Neural progenitor cell (in vitro differentiated cells): ENCODE measurements at regions not wholly inside any gene's neighbourhood (a gene's known extent, or its start where the extent isn't known, plus 50 kb on each side); places are given as distances from the start of the nearest gene placed in this dataset.

Experiments
- DNase-seq: peaks from one replicate; pipeline ENCODE4 v3.0.0-alpha.2; 2016; ENCODE audit warnings: low spot score
- H2AFZ ChIP-seq: fragments of 200-600 bp; sonication (generic); replicated peaks from 2 replicates; pipeline ENCODE4 v1.6.1; 2016; ENCODE audit warnings: antibody characterized with exemption
- H3F3A ChIP-seq: fragments of 200-600 bp; sonication (generic); 2 replicates; pipeline ENCODE4 v1.6.1; 2016; ENCODE audit warnings: antibody characterized with exemption, low read depth
- H3K27ac ChIP-seq: fragments of 200-600 bp; sonication (generic); 2 replicates; pipeline ENCODE4 v1.5.1; 2016; ENCODE audit warnings: mild to moderate bottlenecking
- H3K27me3 ChIP-seq: fragments of 200-600 bp; sonication (generic); 2 replicates; pipeline ENCODE4 v1.6.1; 2016; ENCODE audit warnings: mild to moderate bottlenecking, moderate library complexity
- H3K36me3 ChIP-seq: fragments of 200-600 bp; sonication (generic); 2 replicates; pipeline ENCODE4 v1.5.1; 2016
- H3K4me1 ChIP-seq: fragments of 200-600 bp; sonication (generic); 2 replicates; pipeline ENCODE4 v1.6.1; 2016; ENCODE audit warnings: mixed run types
- H3K4me2 ChIP-seq: fragments of 200-600 bp; sonication (generic); 2 replicates; pipeline ENCODE4 v1.6.1; 2016
- H3K4me3 ChIP-seq: fragments of 200-600 bp; sonication (generic); 2 replicates; pipeline ENCODE4 v1.5.1; 2016
- H3K79me2 ChIP-seq: fragments of 200-600 bp; sonication (generic); 2 replicates; pipeline ENCODE4 v1.6.1; 2016; ENCODE audit warnings: low read depth
- H3K9ac ChIP-seq: fragments of 200-600 bp; sonication (generic); 2 replicates; pipeline ENCODE4 v1.6.1; 2016
- H3K9me3 ChIP-seq: fragments of 200-600 bp; sonication (generic); 2 replicates; pipeline ENCODE4 v1.5.1; 2016; ENCODE audit warnings: low read depth
- H4K20me1 ChIP-seq: fragments of 200-600 bp; sonication (generic); 2 replicates; pipeline ENCODE4 v1.6.1; 2016; ENCODE audit warnings: low read depth
- H3K27ac Mint-ChIP-seq: 3 replicates; pipeline ENCODE4 v1.8.0; 2021; ENCODE audit warnings: mixed read lengths
- H3K27me3 Mint-ChIP-seq: 2 replicates; pipeline ENCODE4 v1.8.0; 2022; ENCODE audit warnings: low read depth, mild to moderate bottlenecking, inconsistent platforms, moderate library complexity, mixed read lengths; ENCODE audit not compliant: insufficient read depth
- H3K36me3 Mint-ChIP-seq: 3 replicates; pipeline ENCODE4 v1.8.0; 2021; ENCODE audit warnings: mixed read lengths
- H3K4me1 Mint-ChIP-seq: 3 replicates; pipeline ENCODE4 v1.8.0; 2021; ENCODE audit warnings: mixed read lengths
- H3K4me3 Mint-ChIP-seq: 3 replicates; pipeline ENCODE4 v1.8.0; 2021; ENCODE audit warnings: mild to moderate bottlenecking, moderate library complexity, mixed read lengths
- H3K9me3 Mint-ChIP-seq: 3 replicates; pipeline ENCODE4 v1.8.0; 2020; ENCODE audit warnings: mixed read lengths
- EZH2 ChIP-seq: fragments of 200-600 bp; sonication (generic); IDR thresholded peaks from 2 replicates; pipeline ENCODE4 v1.6.1; 2017; ENCODE audit warnings: antibody characterized with exemption, mild to moderate bottlenecking, moderate library complexity
- EZH2phosphoT487 ChIP-seq: fragments of 200-600 bp; sonication (generic); IDR thresholded peaks from 2 replicates; pipeline ENCODE4 v1.6.1; 2017; ENCODE audit warnings: antibody characterized with exemption
- TF ChIP-seq, protein P1 (sequence below): fragments of 200-600 bp; sonication (generic); IDR thresholded peaks from 2 replicates; pipeline ENCODE4 v1.5.1; 2017; ENCODE audit warnings: antibody characterized with exemption, mild to moderate bottlenecking

DNA sequence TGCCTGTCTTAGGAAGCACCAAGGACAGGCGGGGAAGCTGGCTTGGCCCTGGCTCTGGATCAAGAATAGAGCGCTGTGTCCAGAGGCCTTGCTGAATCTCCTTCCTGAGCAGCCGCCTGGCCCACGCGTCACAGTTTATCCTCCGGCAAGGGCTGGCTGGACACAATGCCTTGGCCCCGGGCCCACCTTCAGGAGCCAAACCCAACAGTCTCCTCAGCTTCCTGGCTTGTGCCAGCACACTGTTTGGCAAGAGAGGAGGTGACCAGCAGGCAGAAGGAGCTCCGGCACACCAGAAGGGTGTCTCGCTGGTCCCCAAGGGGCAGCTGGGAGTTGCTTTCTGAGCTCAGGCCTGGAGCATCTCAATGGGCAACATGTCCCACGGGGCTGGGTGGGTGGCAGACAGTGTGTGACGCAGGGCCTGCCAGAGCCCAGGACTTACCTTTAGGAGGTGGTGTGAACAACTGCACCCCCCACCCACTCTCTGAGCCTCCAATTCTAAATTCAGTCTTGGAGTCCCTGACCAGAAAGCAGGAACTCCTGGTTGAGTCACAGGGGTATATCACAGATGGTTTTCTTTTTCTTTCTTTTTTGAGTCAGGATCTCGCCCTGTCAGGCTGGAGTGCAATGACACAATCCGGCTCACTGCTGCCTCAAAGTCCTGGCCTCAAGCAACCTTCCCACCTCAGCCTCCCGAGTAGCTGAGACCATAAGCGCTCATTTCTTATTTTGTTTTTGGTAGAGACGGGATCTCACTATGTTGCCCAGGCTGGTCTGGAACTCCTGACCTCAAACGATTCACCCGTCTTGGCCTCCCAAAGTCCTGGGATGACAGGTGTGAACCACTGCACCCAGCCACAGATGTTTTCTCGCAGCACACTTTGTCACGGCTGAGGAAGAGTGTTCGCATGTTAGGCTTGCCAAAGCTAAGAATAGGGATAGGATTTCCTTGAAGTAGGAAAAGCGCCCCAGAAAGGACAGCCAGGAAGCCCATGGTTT, 361.2 kb downstream of the BCOR start:
- H3K36me3 ChIP-seq = no peaks in the 10 kb centered on the region
- no peak overlapping the region for H3K4me3 ChIP-seq
- peaks cover 7% of the 10 kb centered on the region for H3K9me3 Mint-ChIP-seq
- no peak overlapping the region for H3K9ac ChIP-seq
- no peak overlapping the region for H3K4me2 ChIP-seq
- peaks cover 5% of the 10 kb centered on the region for H3K4me1 Mint-ChIP-seq
- TF ChIP-seq EZH2 (no peak), EZH2phosphoT487 (no peak)
- TF ChIP-seq, protein P1, sequence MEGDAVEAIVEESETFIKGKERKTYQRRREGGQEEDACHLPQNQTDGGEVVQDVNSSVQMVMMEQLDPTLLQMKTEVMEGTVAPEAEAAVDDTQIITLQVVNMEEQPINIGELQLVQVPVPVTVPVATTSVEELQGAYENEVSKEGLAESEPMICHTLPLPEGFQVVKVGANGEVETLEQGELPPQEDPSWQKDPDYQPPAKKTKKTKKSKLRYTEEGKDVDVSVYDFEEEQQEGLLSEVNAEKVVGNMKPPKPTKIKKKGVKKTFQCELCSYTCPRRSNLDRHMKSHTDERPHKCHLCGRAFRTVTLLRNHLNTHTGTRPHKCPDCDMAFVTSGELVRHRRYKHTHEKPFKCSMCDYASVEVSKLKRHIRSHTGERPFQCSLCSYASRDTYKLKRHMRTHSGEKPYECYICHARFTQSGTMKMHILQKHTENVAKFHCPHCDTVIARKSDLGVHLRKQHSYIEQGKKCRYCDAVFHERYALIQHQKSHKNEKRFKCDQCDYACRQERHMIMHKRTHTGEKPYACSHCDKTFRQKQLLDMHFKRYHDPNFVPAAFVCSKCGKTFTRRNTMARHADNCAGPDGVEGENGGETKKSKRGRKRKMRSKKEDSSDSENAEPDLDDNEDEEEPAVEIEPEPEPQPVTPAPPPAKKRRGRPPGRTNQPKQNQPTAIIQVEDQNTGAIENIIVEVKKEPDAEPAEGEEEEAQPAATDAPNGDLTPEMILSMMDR = no peak
- no peak for DNase-seq
- H2AFZ ChIP-seq = no peak overlapping the region
- H3K79me2 ChIP-seq = no peaks in the 10 kb centered on the region
- no peaks in the 10 kb centered on the region for H3K36me3 Mint-ChIP-seq
- peaks cover 11% of the 10 kb centered on the region for H3K27me3 Mint-ChIP-seq
- no peaks in the 10 kb centered on the region for H3K9me3 ChIP-seq
- no peaks in the 10 kb centered on the region for H3K27me3 ChIP-seq
- no peak overlapping the region for H3K27ac ChIP-seq
- no peaks in the 10 kb centered on the region for H4K20me1 ChIP-seq
- H3F3A ChIP-seq = no peaks in the 10 kb centered on the region
- H3K27ac Mint-ChIP-seq = no peak overlapping the region
- peaks cover 1% of the 10 kb centered on the region for H3K4me1 ChIP-seq
- no peak overlapping the region for H3K4me3 Mint-ChIP-seq

DNA sequence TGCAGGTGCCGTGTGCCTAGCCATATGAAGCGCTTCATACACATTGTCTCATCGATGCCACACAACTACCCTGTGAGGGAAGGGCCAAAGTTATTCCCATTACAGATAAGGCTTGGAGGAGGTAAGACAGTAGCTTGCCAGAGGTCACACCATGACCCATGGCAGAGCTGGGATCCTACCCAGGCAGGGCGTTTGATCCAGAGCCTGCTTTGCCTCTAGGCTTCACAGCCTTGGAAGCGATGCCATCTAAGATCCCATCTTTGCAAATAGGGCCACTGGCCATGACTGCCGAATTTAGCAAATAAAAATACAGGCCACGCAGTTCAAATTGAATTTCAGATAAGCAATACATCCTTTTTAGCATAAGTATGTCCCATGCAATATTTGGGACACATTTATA, 358.2 kb downstream of the BCOR start:
- Mint-ChIP-seq H3K27ac (no peak overlapping the region), H3K27me3 (peaks cover 3% of the 10 kb centered on the region), H3K4me3 (no peak overlapping the region), H3K4me1 (no peaks in the 10 kb centered on the region), H3K36me3 (no peaks in the 10 kb centered on the region), H3K9me3 (peaks cover 9% of the 10 kb centered on the region)
- no peak for DNase-seq
- Histone ChIP-seq H3K79me2 (no peaks in the 10 kb centered on the region), H3K4me1 (no peaks in the 10 kb centered on the region), H3K36me3 (no peaks in the 10 kb centered on the region), H3K27ac (no peak overlapping the region), H4K20me1 (no peaks in the 10 kb centered on the region), H3K27me3 (no peaks in the 10 kb centered on the region), H3F3A (no peaks in the 10 kb centered on the region), H3K4me3 (no peak overlapping the region), H3K9me3 (no peaks in the 10 kb centered on the region), H3K9ac (no peak overlapping the region), H3K4me2 (no peak overlapping the region), H2AFZ (no peak overlapping the region)
- TF ChIP-seq EZH2 (no peak), EZH2phosphoT487 (no peak)
- TF ChIP-seq, protein P1 = no peak

DNA sequence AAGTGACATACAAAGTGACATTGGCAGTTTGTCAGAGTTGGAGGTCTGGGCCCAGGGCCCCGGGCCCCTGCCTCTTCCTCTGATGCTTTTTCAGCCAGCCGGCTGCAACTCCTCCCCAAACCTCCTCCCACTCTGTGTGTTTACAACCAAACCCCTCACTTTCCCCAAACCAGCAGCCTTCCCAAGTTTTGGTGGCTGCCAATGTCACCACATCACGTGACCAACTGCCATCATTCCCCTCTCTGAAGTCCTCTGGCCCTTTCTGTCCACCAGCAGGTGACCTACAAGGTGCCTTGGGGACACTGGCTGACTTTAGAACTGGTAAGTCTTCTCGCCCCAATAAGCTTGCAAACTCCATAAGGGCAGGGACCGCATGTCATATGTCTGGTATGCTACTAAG, 357.7 kb downstream of the BCOR start:
- Histone ChIP-seq H3K36me3 (no peaks in the 10 kb centered on the region), H3K4me3 (no peak overlapping the region), H3K79me2 (no peaks in the 10 kb centered on the region), H3K9me3 (no peaks in the 10 kb centered on the region), H3K27me3 (no peaks in the 10 kb centered on the region), H3K4me1 (no peaks in the 10 kb centered on the region), H2AFZ (no peak overlapping the region), H3F3A (no peaks in the 10 kb centered on the region), H3K4me2 (no peak overlapping the region), H3K9ac (no peak overlapping the region), H4K20me1 (no peaks in the 10 kb centered on the region), H3K27ac (no peak overlapping the region)
- H3K4me3 Mint-ChIP-seq = no peak overlapping the region
- peaks cover 3% of the 10 kb centered on the region for H3K27me3 Mint-ChIP-seq
- no peaks in the 10 kb centered on the region for H3K36me3 Mint-ChIP-seq
- H3K27ac Mint-ChIP-seq = no peak overlapping the region
- DNase-seq = no peak
- H3K4me1 Mint-ChIP-seq = no peaks in the 10 kb centered on the region
- peaks cover 9% of the 10 kb centered on the region for H3K9me3 Mint-ChIP-seq
- TF ChIP-seq, protein P1 = no peak
- TF ChIP-seq EZH2phosphoT487 (no peak), EZH2 (no peak)
